NOMO-1 treated with DMSO at 0.1 percent for 48 hours (cell line): ENCODE measurements at regions not wholly inside any gene's neighbourhood (a gene's known extent, or its start where the extent isn't known, plus 50 kb on each side); places are given as distances from the start of the nearest gene placed in this dataset.

Experiments
- DNase-seq: peaks from one replicate; lab custom pipeline; 2025; ENCODE audit not compliant: unreplicated experiment; lab: John Stamatoyannopoulos, UW

GRCh38 chr6:145384503-145384902, 350.8 kb downstream of the EPM2A start:
- no peak for DNase-seq

GRCh38 chr6:145396499-145396898, 338.8 kb downstream of the EPM2A start:
- DNase-seq = no peak

GRCh38 chr6:145400508-145400907, 334.8 kb downstream of the EPM2A start:
- DNase-seq = no peak

GRCh38 chr6:145405006-145405551, 330.2 kb downstream of the EPM2A start:
- no peak for DNase-seq

- no peak for DNase-seq
Observed at GRCh38 chr6:145406783-145407182, 328.5 kb downstream of the EPM2A start.

GRCh38 chr6:145415616-145416015, 319.7 kb downstream of the EPM2A start:
- DNase-seq = no peak

GRCh38 chr6:145420599-145420998, 314.7 kb downstream of the EPM2A start:
- no peak for DNase-seq

- no peak for DNase-seq
Observed at GRCh38 chr6:145423936-145424335, 311.4 kb downstream of the EPM2A start.

- no peak for DNase-seq
Observed at GRCh38 chr6:145427232-145427631, 308.1 kb downstream of the EPM2A start.

GRCh38 chr6:145428706-145429105, 306.6 kb downstream of the EPM2A start:
- no peak for DNase-seq

GRCh38 chr6:145442110-145442509, 293.2 kb downstream of the EPM2A start:
- DNase-seq = no peak

GRCh38 chr6:145445674-145446073, 289.6 kb downstream of the EPM2A start:
- DNase-seq = no peak

GRCh38 chr6:145451029-145451428, 284.3 kb downstream of the EPM2A start:
- no peak for DNase-seq

- no peak for DNase-seq
Observed at GRCh38 chr6:145453376-145453775, 281.9 kb downstream of the EPM2A start.

GRCh38 chr6:145454006-145454405, 281.3 kb downstream of the EPM2A start:
- no peak for DNase-seq

- DNase-seq = no peak
Observed at GRCh38 chr6:145457556-145457955, 277.8 kb downstream of the EPM2A start.

- no peak for DNase-seq
Observed at GRCh38 chr6:145468534-145468933, 266.8 kb downstream of the EPM2A start.

GRCh38 chr6:145469021-145469420, 266.3 kb downstream of the EPM2A start:
- no peak for DNase-seq

GRCh38 chr6:145475794-145476396, 259.4 kb downstream of the EPM2A start:
- no peak for DNase-seq

- no peak for DNase-seq
Observed at GRCh38 chr6:145480024-145480423, 255.3 kb downstream of the EPM2A start.

- DNase-seq = no peak
Observed at GRCh38 chr6:145483191-145483996, 251.9 kb downstream of the EPM2A start.

- DNase-seq = no peak
Observed at GRCh38 chr6:145485288-145485687, 250.0 kb downstream of the EPM2A start.
